Spleen (tissue), 11 donors: ENCODE measurements at regions not wholly inside any gene's neighbourhood (a gene's known extent, or its start where the extent isn't known, plus 50 kb on each side); places are given as distances from the start of the nearest gene placed in this dataset.

Experiments
- DNase-seq: peaks from one replicate; pipeline ENCODE4 v3.0.0-alpha.2; 2020
- H3K27ac ChIP-seq, 8 donors: fragments of 200-600 bp; sonication (generic) in 7 of 8; 1 replicate in 4 of 8; 2 replicates in 4 of 8; pipeline versions ENCODE4 v1.5.0 to v1.8.0; 2016 to 2021; ENCODE audit warnings: inconsistent platforms in 4 of 8, mild to moderate bottlenecking in 4 of 8, moderate library complexity in 1 of 8
- H3K27me3 ChIP-seq, 7 donors: fragments of 200-600 bp; sonication (generic) in 6 of 7; replicated peaks in 1 of 7; 1 replicate in 4 of 7; 2 replicates in 3 of 7; pipeline versions ENCODE4 v1.5.0 to v1.8.0; 2016 to 2021; ENCODE audit warnings: inconsistent platforms in 3 of 7, mild to moderate bottlenecking in 1 of 7
- H3K36me3 ChIP-seq, 6 donors: fragments of 200-600 bp; sonication (generic) in 5 of 6; 1 replicate in 4 of 6; 2 replicates in 2 of 6; pipeline versions ENCODE4 v1.5.0 to v1.8.0; 2016 to 2021; ENCODE audit warnings: inconsistent platforms in 2 of 6
- H3K4me1 ChIP-seq, 6 donors: fragments of 200-600 bp; sonication (generic) in 5 of 6; 1 replicate in 3 of 6; 2 replicates in 3 of 6; pipeline versions ENCODE4 v1.5.0 to v1.8.0; 2016 to 2021; ENCODE audit warnings: inconsistent platforms in 3 of 6
- H3K4me3 ChIP-seq, 8 donors: fragments of 200-600 bp; sonication (generic) in 7 of 8; 1 replicate in 4 of 8; 2 replicates in 4 of 8; pipeline versions ENCODE4 v1.5.0 to v1.8.0; 2016 to 2021; ENCODE audit warnings: inconsistent platforms in 4 of 8, mild to moderate bottlenecking in 4 of 8, moderate library complexity in 2 of 8
- H3K9me3 ChIP-seq, 8 donors: fragments of 200-600 bp; sonication (generic) in 7 of 8; 1 replicate in 4 of 8; 2 replicates in 4 of 8; pipeline versions ENCODE4 v1.5.0 to v1.8.0; 2016 to 2021; ENCODE audit warnings: inconsistent platforms in 4 of 8
- POLR2A ChIP-seq, 3 donors: fragments of 450-650 bp; IDR thresholded peaks; one replicate each; pipeline ENCODE4 v1.5.1; 2017; ENCODE audit warnings: antibody characterized with exemption in 3 of 3, mild to moderate bottlenecking in 1 of 3
- POLR2AphosphoS5 ChIP-seq, 3 donors: sonication (generic); formaldehyde crosslinking; IDR thresholded peaks; one replicate each; pipeline ENCODE4 v1.5.1; 2017; ENCODE audit warnings: antibody characterized with exemption in 3 of 3
- WGBS, 5 donors: extraction: QIAGEN DNeasy Blood & Tissue Kit in 3 of 5; methylation state at CpG; one replicate each; pipeline versions ENCODE4 v1.1.5 to v1.1.7; 2013 to 2018; 5-methylcytosine and 5-hydroxymethylcytosine counted together
- intact Hi-C: fragments of 100-400 bp; cut with DNase I; formaldehyde crosslinking; loops from one replicate; pipeline ENCODE4 v1.15.0; 2023; ENCODE audit warnings: low total_unique reads
- TF ChIP-seq, protein P1 (sequence below), 11 experiments: fragments of 200-600 bp in 7 of 11; fragments of 450-650 bp in 4 of 11; sonication (generic) in 4 of 11; IDR thresholded peaks in 8 of 11; conservative IDR thresholded peaks in 3 of 11; 1 replicate in 7 of 11; 2 replicates in 4 of 11; pipeline versions ENCODE4 v1.4.0 to v1.8.0; 2016 to 2021; ENCODE audit warnings: antibody characterized with exemption in 11 of 11, inconsistent platforms in 4 of 11, mild to moderate bottlenecking in 1 of 11
- donor health status: healthy with polysubstance abuse.
- donor health status: DM: no; HTN: no; CAD: no; lungs with moderate emphysema.
- donor health status: DM: no; HTN: no; CAD: no.
- donor health status: Bipolar disorder and iron deficiency.
- donor health status: healthy.
- donor health status: DM: no; HTN: no; CAD: no.
- donor health status: DM: yes; HTN: yes; CAD: no.

- no peak for DNase-seq
- Histone ChIP-seq H3K27me3 (no peaks in the 10 kb centered on the region), H3K27ac (no peak overlapping the region), H3K36me3 (no peaks in the 10 kb centered on the region), H3K4me3 (no peak overlapping the region), H3K9me3 (peaks cover 0 to 15% (median 14%) of the 10 kb centered on the region in 8 donors), H3K4me1 (no peaks in the 10 kb centered on the region)
- intact Hi-C loops, result no loop called here
- 93 to 96% (median 94%) methylated on average over 7 of the region's 7 CpGs for WGBS, 5 donors
- TF ChIP-seq POLR2AphosphoS5 (IDR thresholded peaks at IDR 0.05) (no peak), POLR2A (IDR thresholded peaks at IDR 0.05) (no peak)
- TF ChIP-seq, protein P1, sequence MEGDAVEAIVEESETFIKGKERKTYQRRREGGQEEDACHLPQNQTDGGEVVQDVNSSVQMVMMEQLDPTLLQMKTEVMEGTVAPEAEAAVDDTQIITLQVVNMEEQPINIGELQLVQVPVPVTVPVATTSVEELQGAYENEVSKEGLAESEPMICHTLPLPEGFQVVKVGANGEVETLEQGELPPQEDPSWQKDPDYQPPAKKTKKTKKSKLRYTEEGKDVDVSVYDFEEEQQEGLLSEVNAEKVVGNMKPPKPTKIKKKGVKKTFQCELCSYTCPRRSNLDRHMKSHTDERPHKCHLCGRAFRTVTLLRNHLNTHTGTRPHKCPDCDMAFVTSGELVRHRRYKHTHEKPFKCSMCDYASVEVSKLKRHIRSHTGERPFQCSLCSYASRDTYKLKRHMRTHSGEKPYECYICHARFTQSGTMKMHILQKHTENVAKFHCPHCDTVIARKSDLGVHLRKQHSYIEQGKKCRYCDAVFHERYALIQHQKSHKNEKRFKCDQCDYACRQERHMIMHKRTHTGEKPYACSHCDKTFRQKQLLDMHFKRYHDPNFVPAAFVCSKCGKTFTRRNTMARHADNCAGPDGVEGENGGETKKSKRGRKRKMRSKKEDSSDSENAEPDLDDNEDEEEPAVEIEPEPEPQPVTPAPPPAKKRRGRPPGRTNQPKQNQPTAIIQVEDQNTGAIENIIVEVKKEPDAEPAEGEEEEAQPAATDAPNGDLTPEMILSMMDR (IDR thresholded peaks at IDR 0.05 in 8 of 11, conservative IDR thresholded peaks at IDR 0.05 in 3 of 11), result no peak
Measured at GRCh38 chr12:32053881-32054624, 52.6 kb upstream of the BICD1 start.
